ENCODE measurements at regions not wholly inside any gene's neighbourhood (a gene's known extent, or its start where the extent isn't known, plus 50 kb on each side); places are given as distances from the start of the nearest gene placed in this dataset.

GRCh38 chr7:45358287-45358686, 200.7 kb downstream of the RAMP3 start:
- no peak for DNase-seq (ENCODE audit: low read depth)

- no peak for DNase-seq (ENCODE audit: low read depth)
These were observed 201.7 kb downstream of the RAMP3 start for GRCh38 chr7:45359250-45359649.

GRCh38 chr7:45359776-45360175, 202.2 kb downstream of the RAMP3 start:
- DNase-seq (ENCODE audit: low read depth): no peak

GRCh38 chr7:45363669-45364068, 206.1 kb downstream of the RAMP3 start:
- DNase-seq (ENCODE audit: low read depth): no peak

GRCh38 chr7:45365341-45365740, 207.8 kb downstream of the RAMP3 start:
- no peak for DNase-seq (ENCODE audit: low read depth)

- DNase-seq (ENCODE audit: low read depth): no peak
These were observed 207.7 kb upstream of the ADCY1 start for GRCh38 chr7:45366475-45366874.

- no peak for DNase-seq (ENCODE audit: low read depth)
These were observed 207.1 kb upstream of the ADCY1 start for GRCh38 chr7:45367026-45367425.

- DNase-seq (ENCODE audit: low read depth): no peak
These were observed 205.9 kb upstream of the ADCY1 start for GRCh38 chr7:45368129-45368807.

GRCh38 chr7:45384499-45384898, 189.7 kb upstream of the ADCY1 start:
- DNase-seq (ENCODE audit: low read depth): no peak

GRCh38 chr7:45387837-45388236, 186.3 kb upstream of the ADCY1 start:
- DNase-seq (ENCODE audit: low read depth): no peak

GRCh38 chr7:45389073-45389872, 184.9 kb upstream of the ADCY1 start:
- DNase-seq (ENCODE audit: low read depth): no peak

- no peak for DNase-seq (ENCODE audit: low read depth)
These were observed 184.0 kb upstream of the ADCY1 start for GRCh38 chr7:45390180-45390579.

GRCh38 chr7:45390731-45391130, 183.4 kb upstream of the ADCY1 start:
- DNase-seq (ENCODE audit: low read depth): no peak

GRCh38 chr7:45391618-45392451, 182.3 kb upstream of the ADCY1 start:
- DNase-seq (ENCODE audit: low read depth): no peak

- DNase-seq (ENCODE audit: low read depth): no peak
These were observed 180.0 kb upstream of the ADCY1 start for GRCh38 chr7:45394117-45394708.

- no peak for DNase-seq (ENCODE audit: low read depth)
These were observed 175.1 kb upstream of the ADCY1 start for GRCh38 chr7:45399069-45399468.

GRCh38 chr7:45400680-45401079, 173.5 kb upstream of the ADCY1 start:
- DNase-seq (ENCODE audit: low read depth): no peak

- no peak for DNase-seq (ENCODE audit: low read depth)
These were observed 173.0 kb upstream of the ADCY1 start for GRCh38 chr7:45401155-45401554.

- DNase-seq (ENCODE audit: low read depth): no peak
These were observed 172.3 kb upstream of the ADCY1 start for GRCh38 chr7:45401851-45402250.

GRCh38 chr7:45402480-45403218, 171.5 kb upstream of the ADCY1 start:
- DNase-seq (ENCODE audit: low read depth): no peak

- no peak for DNase-seq (ENCODE audit: low read depth)
These were observed 169.5 kb upstream of the ADCY1 start for GRCh38 chr7:45404622-45405021.

All from stimulated activated CD8-positive, alpha-beta memory T cell treated with anti-CD3 and anti-CD28 coated beads, Interleukin-12 subunit alpha, Interleukin-12 subunit beta, amount 100 ng/mL, for 4 hours (primary cell).